PC-9 (cell line): ENCODE measurements at regions not wholly inside any gene's neighbourhood (a gene's known extent, or its start where the extent isn't known, plus 50 kb on each side); places are given as distances from the start of the nearest gene placed in this dataset.
A peak's percentile ranks its signal among the peaks of the same experiment; 100 is the strongest.

ENCODE experiments used
- BruUV-seq: library from RNA; stranded (reverse); fragments of 400-500 nt; replicated peaks from 2 replicates; lab custom pipeline; 2021; lab: Mats Ljungman, UMichigan
- CTCF ChIA-PET: fragments of 300-600 bp; sonication (Branson Sonifier 250); formaldehyde crosslinking; loops from one replicate; lab custom pipeline; 2022; ENCODE audit warnings: antibody characterized with exemption; lab: Charles Lee
- POLR2A ChIA-PET: fragments of 300-600 bp; sonication (Branson Sonifier 250); formaldehyde crosslinking; loops from one replicate; lab custom pipeline; 2022; ENCODE audit warnings: antibody characterized with exemption; ENCODE audit not compliant: unreplicated experiment; lab: Charles Lee
- DNase-seq, 2 experiments: peaks; one replicate each; pipeline versions ENCODE4 v3.0.0 to v3.0.0-alpha.2; 2015 to 2022; ENCODE audit warnings: mixed read lengths in 1 of 2
- H2AFZ ChIP-seq: fragments of 200-600 bp; sonication (generic); 2 replicates; pipeline ENCODE4 v1.8.1; 2017; ENCODE audit warnings: antibody characterized with exemption
- H3F3A ChIP-seq: fragments of 200-600 bp; sonication (generic); 2 replicates; pipeline ENCODE4 v1.8.1; 2017; ENCODE audit warnings: antibody characterized with exemption, mild to moderate bottlenecking, low read depth; ENCODE audit not compliant: insufficient read depth
- H3K27ac ChIP-seq: fragments of 200-600 bp; sonication (generic); 2 replicates; pipeline ENCODE4 v1.6.1; 2016; ENCODE audit warnings: mixed run types
- H3K27me3 ChIP-seq: fragments of 200-600 bp; sonication (generic); 2 replicates; pipeline ENCODE4 v1.6.1; 2016; ENCODE audit warnings: low read depth, mixed run types; ENCODE audit not compliant: insufficient read depth
- H3K36me3 ChIP-seq: fragments of 200-600 bp; sonication (generic); 2 replicates; pipeline ENCODE4 v1.6.1; 2016; ENCODE audit warnings: low read depth, mixed run types
- H3K4me1 ChIP-seq: fragments of 200-600 bp; sonication (generic); replicated peaks from 2 replicates; pipeline ENCODE4 v1.6.1; 2016; ENCODE audit warnings: mixed run types; ENCODE audit not compliant: insufficient read depth
- H3K4me2 ChIP-seq: fragments of 200-600 bp; sonication (generic); 2 replicates; pipeline ENCODE4 v1.6.1; 2017; ENCODE audit warnings: mixed run types
- H3K4me3 ChIP-seq: fragments of 200-600 bp; sonication (generic); 2 replicates; pipeline ENCODE4 v1.6.1; 2016; ENCODE audit warnings: mixed run types
- H3K79me2 ChIP-seq: fragments of 200-600 bp; sonication (generic); 2 replicates; pipeline ENCODE4 v1.6.1; 2017; ENCODE audit warnings: low read depth, mixed run types
- H3K9me2 ChIP-seq: fragments of 200-600 bp; sonication (generic); 2 replicates; pipeline ENCODE4 v1.8.1; 2017; ENCODE audit warnings: mild to moderate bottlenecking; ENCODE audit not compliant: insufficient read depth
- H3K9me3 ChIP-seq: fragments of 200-600 bp; sonication (generic); 2 replicates; pipeline ENCODE4 v1.8.1; 2016; ENCODE audit warnings: low read depth; ENCODE audit not compliant: insufficient read depth
- H4K20me1 ChIP-seq: fragments of 200-600 bp; sonication (generic); 2 replicates; pipeline ENCODE4 v1.8.1; 2017; ENCODE audit not compliant: insufficient read depth
- EZH2 ChIP-seq: fragments of 200-600 bp; sonication (generic); IDR thresholded peaks from 2 replicates; pipeline ENCODE4 v1.8.0; 2017; ENCODE audit warnings: antibody characterized with exemption, low read depth
- intact Hi-C: fragments of 100-400 bp; cut with micrococcal nuclease; formaldehyde crosslinking; loops from one replicate; pipeline ENCODE4 v1.10.0; 2022; ENCODE audit not compliant: unreplicated experiment
- TF ChIP-seq, protein P1 (sequence below): fragments of 200-600 bp; sonication (generic); conservative IDR thresholded peaks from 2 replicates; pipeline ENCODE4 v1.6.1; 2017; ENCODE audit warnings: mixed run types, antibody characterized with exemption, mild to moderate bottlenecking, moderate library complexity

GRCh38 chr4:186924723-186925122 is 201.1 kb upstream of the FAT1 start:
- no peaks in the 10 kb centered on the region for H4K20me1 ChIP-seq
- no peak for DNase-seq
- no peaks in the 10 kb centered on the region for H3K4me1 ChIP-seq
- H3F3A ChIP-seq = no peaks in the 10 kb centered on the region
- CTCF ChIA-PET = no interaction called here
- no peak overlapping the region for H3K27ac ChIP-seq
- no peak for TF ChIP-seq EZH2
- TF ChIP-seq, protein P1, sequence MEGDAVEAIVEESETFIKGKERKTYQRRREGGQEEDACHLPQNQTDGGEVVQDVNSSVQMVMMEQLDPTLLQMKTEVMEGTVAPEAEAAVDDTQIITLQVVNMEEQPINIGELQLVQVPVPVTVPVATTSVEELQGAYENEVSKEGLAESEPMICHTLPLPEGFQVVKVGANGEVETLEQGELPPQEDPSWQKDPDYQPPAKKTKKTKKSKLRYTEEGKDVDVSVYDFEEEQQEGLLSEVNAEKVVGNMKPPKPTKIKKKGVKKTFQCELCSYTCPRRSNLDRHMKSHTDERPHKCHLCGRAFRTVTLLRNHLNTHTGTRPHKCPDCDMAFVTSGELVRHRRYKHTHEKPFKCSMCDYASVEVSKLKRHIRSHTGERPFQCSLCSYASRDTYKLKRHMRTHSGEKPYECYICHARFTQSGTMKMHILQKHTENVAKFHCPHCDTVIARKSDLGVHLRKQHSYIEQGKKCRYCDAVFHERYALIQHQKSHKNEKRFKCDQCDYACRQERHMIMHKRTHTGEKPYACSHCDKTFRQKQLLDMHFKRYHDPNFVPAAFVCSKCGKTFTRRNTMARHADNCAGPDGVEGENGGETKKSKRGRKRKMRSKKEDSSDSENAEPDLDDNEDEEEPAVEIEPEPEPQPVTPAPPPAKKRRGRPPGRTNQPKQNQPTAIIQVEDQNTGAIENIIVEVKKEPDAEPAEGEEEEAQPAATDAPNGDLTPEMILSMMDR = no peak
- H3K27me3 ChIP-seq = no peaks in the 10 kb centered on the region
- no peaks in the 10 kb centered on the region for H3K9me2 ChIP-seq
- H2AFZ ChIP-seq = no peak overlapping the region
- H3K9me3 ChIP-seq = no peaks in the 10 kb centered on the region
- BruUV-seq = no TSS peak
- no peaks in the 10 kb centered on the region for H3K36me3 ChIP-seq
- H3K4me3 ChIP-seq = no peak overlapping the region
- POLR2A ChIA-PET = no interaction called here
- intact Hi-C loops = no loop called here
- H3K4me2 ChIP-seq = no peak overlapping the region
- no peaks in the 10 kb centered on the region for H3K79me2 ChIP-seq

GRCh38 chr4:186927624-186928023 is 204.0 kb upstream of the FAT1 start:
- Histone ChIP-seq H3K36me3 (no peaks in the 10 kb centered on the region), H4K20me1 (no peaks in the 10 kb centered on the region), H3K4me3 (no peak overlapping the region), H3K79me2 (no peaks in the 10 kb centered on the region), H2AFZ (no peak overlapping the region), H3K4me2 (no peak overlapping the region), H3K9me2 (no peaks in the 10 kb centered on the region), H3K27me3 (no peaks in the 10 kb centered on the region), H3K27ac (no peak overlapping the region), H3K4me1 (no peaks in the 10 kb centered on the region), H3K9me3 (no peaks in the 10 kb centered on the region), H3F3A (no peaks in the 10 kb centered on the region)
- ChIA-PET POLR2A (no interaction called here), CTCF (no interaction called here)
- TF ChIP-seq EZH2 = no peak
- TF ChIP-seq, protein P1 = no peak
- no TSS peak for BruUV-seq
- intact Hi-C loops = no loop called here
- peak in 1 of 2 experiments; percentile 36 for DNase-seq

DNA sequence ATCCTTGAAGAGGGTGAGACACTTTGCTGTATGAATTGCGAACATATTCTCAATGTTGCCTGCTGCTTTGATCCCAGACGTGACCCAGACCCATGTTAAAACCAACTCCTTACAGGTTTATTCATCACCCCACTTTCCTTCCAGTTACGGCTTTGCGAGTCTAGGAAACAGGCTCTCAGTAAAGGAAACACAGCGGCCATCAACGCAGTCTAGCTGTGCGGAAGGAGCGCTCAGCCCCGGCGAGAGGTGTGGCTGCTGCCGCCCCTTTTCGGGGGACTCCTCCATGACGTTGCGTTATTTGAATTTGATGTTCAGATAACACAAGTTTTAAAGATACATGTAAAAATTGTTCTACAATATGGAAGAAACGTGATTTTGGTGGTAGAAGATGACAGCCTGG is 206.4 kb upstream of the FAT1 start:
- intact Hi-C loops = no loop called here
- Histone ChIP-seq H3K27ac (no peak overlapping the region), H3K4me2 (no peak overlapping the region), H3K9me3 (no peaks in the 10 kb centered on the region), H3K36me3 (no peaks in the 10 kb centered on the region), H3K4me1 (no peaks in the 10 kb centered on the region), H3F3A (no peaks in the 10 kb centered on the region), H3K9me2 (no peaks in the 10 kb centered on the region), H2AFZ (no peak overlapping the region), H3K4me3 (no peak overlapping the region), H3K79me2 (no peaks in the 10 kb centered on the region), H4K20me1 (no peaks in the 10 kb centered on the region), H3K27me3 (no peaks in the 10 kb centered on the region)
- TF ChIP-seq EZH2 = no peak
- TF ChIP-seq, protein P1 = no peak
- BruUV-seq = no TSS peak
- CTCF ChIA-PET = no interaction called here
- no peak for DNase-seq
- POLR2A ChIA-PET = no interaction called here
